SK-N-SH (cell line): ENCODE measurements at regions not wholly inside any gene's neighbourhood (a gene's known extent, or its start where the extent isn't known, plus 50 kb on each side); places are given as distances from the start of the nearest gene placed in this dataset.

Experiments used
- CTCF ChIA-PET: fragments of 300-600, 350-600 bp; formaldehyde crosslinking; extraction: SDS; loops from one replicate; lab custom pipeline; 2021; lab: Yijun Ruan, JAX
- POLR2A ChIA-PET: fragments of 350-600 bp; sonication (Branson Sonifier 250); formaldehyde crosslinking; extraction: SDS; loops from one replicate; lab custom pipeline; 2020; ENCODE audit warnings: antibody characterized with exemption, inconsistent platforms; lab: Yijun Ruan, JAX
- DNase-seq: peaks from one replicate; pipeline ENCODE4 v3.0.0; 2012
- H2AFZ ChIP-seq: fragments of 200-600 bp; sonication (generic); 2 replicates; pipeline ENCODE4 v1.8.1; 2016; ENCODE audit warnings: antibody characterized with exemption, mild to moderate bottlenecking, low read depth
- H3F3A ChIP-seq: fragments of 200-600 bp; sonication (generic); replicated peaks from 2 replicates; pipeline ENCODE3; 2016; ENCODE audit warnings: antibody characterized with exemption, mild to moderate bottlenecking; ENCODE audit not compliant: insufficient read depth
- H3K27ac ChIP-seq, 2 experiments: fragments of 200-500 bp in 1 of 2; fragments of 200-600 bp in 1 of 2; sonication (Bioruptor generic) in 1 of 2; sonication (generic), shearing (Covaris generic) in 1 of 2; 2 replicates each; pipeline versions ENCODE4 v1.5.1 to v1.6.1; 2014 to 2016; ENCODE audit warnings: low read depth in 2 of 2, inconsistent platforms in 1 of 2, low read length in 1 of 2, mild to moderate bottlenecking in 1 of 2, mixed read lengths in 1 of 2
- H3K27me3 ChIP-seq: fragments of 200-600 bp; sonication (generic), shearing (Covaris generic); 2 replicates; pipeline ENCODE4 v1.6.1; 2016; ENCODE audit warnings: mixed run types; ENCODE audit not compliant: insufficient read depth
- H3K36me3 ChIP-seq, 2 experiments: fragments of 200-500 bp in 1 of 2; fragments of 200-600 bp in 1 of 2; sonication (Bioruptor generic) in 1 of 2; sonication (generic) in 1 of 2; replicated peaks in 1 of 2; 2 replicates each; pipeline versions ENCODE3 to v1.5.1; 2014 to 2016; ENCODE audit warnings: low read length in 1 of 2, mild to moderate bottlenecking in 1 of 2; ENCODE audit not compliant: insufficient read depth in 2 of 2, control insufficient read depth in 1 of 2
- H3K4me1 ChIP-seq, 2 experiments: fragments of 200-500 bp in 1 of 2; fragments of 200-600 bp in 1 of 2; sonication (Bioruptor generic) in 1 of 2; sonication (generic), shearing (Covaris generic) in 1 of 2; 2 replicates each; pipeline versions ENCODE4 v1.5.1 to v1.6.1; 2014 to 2016; ENCODE audit warnings: low read depth in 1 of 2, low read length in 1 of 2, mixed run types in 1 of 2; ENCODE audit not compliant: insufficient read depth in 2 of 2, control insufficient read depth in 1 of 2
- H3K4me2 ChIP-seq: fragments of 200-600 bp; sonication (generic), shearing (Covaris generic); 2 replicates; pipeline ENCODE4 v1.6.1; 2017; ENCODE audit warnings: mixed run types
- H3K4me3 ChIP-seq, 2 experiments: fragments of 200-500 bp in 1 of 2; fragments of 200-600 bp in 1 of 2; sonication (Bioruptor generic) in 1 of 2; sonication (generic), shearing (Covaris generic) in 1 of 2; 2 replicates each; pipeline versions ENCODE4 v1.5.1 to v1.8.1; 2014 to 2016; ENCODE audit warnings: low read depth in 2 of 2, inconsistent platforms in 1 of 2, low read length in 1 of 2, mild to moderate bottlenecking in 1 of 2, mixed read lengths in 1 of 2, moderate library complexity in 1 of 2
- H3K79me2 ChIP-seq: fragments of 200-600 bp; sonication (generic); 2 replicates; pipeline ENCODE4 v1.8.1; 2017; ENCODE audit warnings: mild to moderate bottlenecking; ENCODE audit not compliant: insufficient read depth
- H3K9ac ChIP-seq: fragments of 200-600 bp; sonication (generic); 2 replicates; pipeline ENCODE4 v1.6.1; 2017; ENCODE audit warnings: mixed run types
- H3K9me2 ChIP-seq: fragments of 200-600 bp; sonication (generic); 2 replicates; pipeline ENCODE4 v1.6.1; 2017; ENCODE audit warnings: mixed run types
- H3K9me3 ChIP-seq: fragments of 200-600 bp; sonication (generic); 2 replicates; pipeline ENCODE4 v1.6.1; 2017; ENCODE audit warnings: mixed run types, mild to moderate bottlenecking, moderate library complexity
- H4K20me1 ChIP-seq: fragments of 200-600 bp; sonication (generic); 2 replicates; pipeline ENCODE4 v1.6.1; 2017; ENCODE audit warnings: mild to moderate bottlenecking, mixed run types; ENCODE audit not compliant: insufficient read depth
- CHD2 ChIP-seq: fragments of 150-350 bp; IDR thresholded peaks from 2 replicates; pipeline ENCODE4 v1.6.1; 2018; ENCODE audit warnings: low read length; ENCODE audit not compliant: partially characterized antibody
- CTCF ChIP-seq: fragments of 200-600 bp; sonication (generic); IDR thresholded peaks from 2 replicates; pipeline ENCODE4 v1.6.1; 2017; ENCODE audit warnings: antibody characterized with exemption, mild to moderate bottlenecking, moderate library complexity
- ELF1 ChIP-seq: IDR thresholded peaks from 2 replicates; pipeline ENCODE4 v1.4.0; 2012
- EP300 ChIP-seq, 2 experiments: IDR thresholded peaks; 2 replicates each; pipeline versions ENCODE4 v1.4.0 to v1.6.1; 2012; ENCODE audit warnings: borderline replicate concordance in 1 of 2, low read depth in 1 of 2, low read length in 1 of 2
- FOSL2 ChIP-seq: IDR thresholded peaks from 2 replicates; pipeline ENCODE4 v1.4.0; 2012; ENCODE audit warnings: low read depth, mild to moderate bottlenecking, moderate library complexity, borderline replicate concordance
- FOXJ3 ChIP-seq: sonication (generic); formaldehyde crosslinking; IDR thresholded peaks from 2 replicates; pipeline ENCODE4 v1.5.1; 2020; ENCODE audit warnings: mild to moderate bottlenecking, missing genetic modification reagents
- FOXM1 ChIP-seq: IDR thresholded peaks from 2 replicates; pipeline ENCODE4 v1.4.0; 2012; ENCODE audit warnings: low read depth, mild to moderate bottlenecking
- GABPA ChIP-seq: IDR thresholded peaks from 2 replicates; pipeline ENCODE4 v1.4.0; 2012; ENCODE audit warnings: low read depth, mild to moderate bottlenecking
- GATA2 ChIP-seq: sonication (generic); formaldehyde crosslinking; IDR thresholded peaks from 2 replicates; pipeline ENCODE4 v1.5.0; 2020; ENCODE audit warnings: mild to moderate bottlenecking, missing genetic modification reagents
- MXI1 ChIP-seq: IDR thresholded peaks from 2 replicates; pipeline ENCODE4 v1.6.1; 2012; ENCODE audit warnings: mild to moderate bottlenecking, low read depth, low read length, improper control_type of control experiment
- RAD21 ChIP-seq: IDR thresholded peaks from 2 replicates; pipeline ENCODE4 v1.6.1; 2012; ENCODE audit warnings: mild to moderate bottlenecking, low read length
- RCOR1 ChIP-seq: fragments of 150-350 bp; IDR thresholded peaks from 2 replicates; pipeline ENCODE4 v1.6.1; 2017; ENCODE audit warnings: antibody characterized with exemption, low read length
- RFX5 ChIP-seq: IDR thresholded peaks from 2 replicates; pipeline ENCODE4 v1.6.1; 2012; ENCODE audit warnings: mild to moderate bottlenecking, improper control_type of control experiment, low read length
- SIN3A ChIP-seq: IDR thresholded peaks from 2 replicates; pipeline ENCODE4 v1.6.1; 2012; ENCODE audit warnings: low read depth, mild to moderate bottlenecking, low read length, moderate library complexity, borderline replicate concordance
- SMC3 ChIP-seq: IDR thresholded peaks from 2 replicates; pipeline ENCODE4 v1.6.1; 2012; ENCODE audit warnings: low read depth, low read length, improper control_type of control experiment
- TAF1 ChIP-seq: IDR thresholded peaks from 2 replicates; pipeline ENCODE4 v1.6.1; 2012; ENCODE audit warnings: low read depth, mild to moderate bottlenecking, low read length, moderate library complexity, borderline replicate concordance
- TEAD4 ChIP-seq: IDR thresholded peaks from 2 replicates; pipeline ENCODE4 v1.4.0; 2012; ENCODE audit warnings: mild to moderate bottlenecking, borderline replicate concordance; ENCODE audit not compliant: insufficient read depth
- YY1 ChIP-seq: IDR thresholded peaks from 2 replicates; pipeline ENCODE4 v1.4.0; 2012; ENCODE audit warnings: low read depth, mild to moderate bottlenecking
- WGBS: methylation state at CpG from one replicate; pipeline ENCODE4 v1.1.6; 2017; ENCODE audit warnings: low lambda C conversion rate; 5-methylcytosine and 5-hydroxymethylcytosine counted together
- TF ChIP-seq, protein P1 (sequence below): IDR thresholded peaks from 2 replicates; pipeline ENCODE4 v1.4.0; 2012; ENCODE audit warnings: low read depth, borderline replicate concordance
- TF ChIP-seq, protein P2 (sequence below): IDR thresholded peaks from 2 replicates; pipeline ENCODE4; 2012
- TF ChIP-seq, protein P3 (sequence below): fragments of 150-350 bp; IDR thresholded peaks from 2 replicates; pipeline ENCODE4 v1.6.1; 2016; ENCODE audit warnings: mild to moderate bottlenecking, low read depth, low read length

DNA sequence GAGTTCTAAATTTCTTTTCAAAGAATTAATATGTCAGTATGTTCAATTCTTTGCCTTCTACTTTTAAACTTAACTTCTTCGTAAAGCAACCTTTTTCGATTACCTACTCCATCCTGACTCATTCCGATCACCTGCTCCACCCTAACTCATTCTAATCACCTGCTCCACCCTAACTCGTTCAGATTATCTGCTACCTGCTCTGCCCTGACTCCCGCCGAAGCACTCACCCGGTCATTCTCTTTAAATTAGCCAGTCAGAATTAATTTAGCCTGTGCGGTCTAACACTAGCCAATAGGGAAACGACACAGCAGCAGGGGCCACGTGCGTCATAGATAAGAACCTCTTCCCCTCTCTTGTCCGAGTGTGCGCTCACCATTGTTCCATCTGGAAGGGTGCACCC lies 60.1 kb upstream of the SH3RF1 start:
- no peaks in the 10 kb centered on the region for H3F3A ChIP-seq
- 82% methylated on average over 13 of the region's 13 CpGs for WGBS
- no peak overlapping the region for H3K27ac ChIP-seq
- H3K9me3 ChIP-seq, result no peaks in the 10 kb centered on the region
- ChIA-PET CTCF (no interaction called here), POLR2A (no interaction called here)
- no peaks in the 10 kb centered on the region for H3K27me3 ChIP-seq
- H4K20me1 ChIP-seq, result no peaks in the 10 kb centered on the region
- DNase-seq, result no peak
- no peak overlapping the region for H3K4me3 ChIP-seq
- no peaks in the 10 kb centered on the region for H3K79me2 ChIP-seq
- H3K4me2 ChIP-seq, result no peak overlapping the region
- no peaks in the 10 kb centered on the region for H3K9me2 ChIP-seq
- H3K36me3 ChIP-seq, result no peaks in the 10 kb centered on the region
- no peaks in the 10 kb centered on the region for H3K4me1 ChIP-seq
- TF ChIP-seq MXI1 (no peak), CTCF (no peak), CHD2 (no peak), SMC3 (no peak), TAF1 (no peak), FOSL2 (no peak)
- no peak overlapping the region for H3K9ac ChIP-seq
- H2AFZ ChIP-seq, result no peak overlapping the region

DNA sequence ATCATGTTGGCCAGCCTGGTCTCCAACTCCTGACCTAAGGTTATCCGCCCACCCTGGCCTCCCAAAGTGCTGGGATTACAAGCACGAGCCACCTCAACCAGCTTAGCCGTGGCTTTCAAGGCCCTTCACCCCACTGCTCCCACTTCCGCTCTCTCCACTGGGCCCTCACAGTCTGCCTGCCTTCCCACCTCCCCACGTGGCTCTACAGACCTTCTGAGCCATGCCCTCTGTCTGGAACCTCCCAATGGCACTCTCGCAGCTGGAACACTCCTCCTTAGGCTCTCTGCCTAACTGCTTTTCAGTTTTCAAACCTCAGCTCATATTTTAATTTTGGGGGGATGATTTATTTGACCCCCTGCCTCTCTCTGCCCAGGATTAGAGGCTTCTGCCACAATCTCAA lies 59.3 kb upstream of the SH3RF1 start:
- no peaks in the 10 kb centered on the region for H3K4me1 ChIP-seq
- no peaks in the 10 kb centered on the region for H4K20me1 ChIP-seq
- no peak overlapping the region for H3K4me3 ChIP-seq
- TF ChIP-seq, protein P1, sequence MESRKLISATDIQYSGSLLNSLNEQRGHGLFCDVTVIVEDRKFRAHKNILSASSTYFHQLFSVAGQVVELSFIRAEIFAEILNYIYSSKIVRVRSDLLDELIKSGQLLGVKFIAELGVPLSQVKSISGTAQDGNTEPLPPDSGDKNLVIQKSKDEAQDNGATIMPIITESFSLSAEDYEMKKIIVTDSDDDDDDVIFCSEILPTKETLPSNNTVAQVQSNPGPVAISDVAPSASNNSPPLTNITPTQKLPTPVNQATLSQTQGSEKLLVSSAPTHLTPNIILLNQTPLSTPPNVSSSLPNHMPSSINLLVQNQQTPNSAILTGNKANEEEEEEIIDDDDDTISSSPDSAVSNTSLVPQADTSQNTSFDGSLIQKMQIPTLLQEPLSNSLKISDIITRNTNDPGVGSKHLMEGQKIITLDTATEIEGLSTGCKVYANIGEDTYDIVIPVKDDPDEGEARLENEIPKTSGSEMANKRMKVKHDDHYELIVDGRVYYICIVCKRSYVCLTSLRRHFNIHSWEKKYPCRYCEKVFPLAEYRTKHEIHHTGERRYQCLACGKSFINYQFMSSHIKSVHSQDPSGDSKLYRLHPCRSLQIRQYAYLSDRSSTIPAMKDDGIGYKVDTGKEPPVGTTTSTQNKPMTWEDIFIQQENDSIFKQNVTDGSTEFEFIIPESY, result no peak
- no peak for TF ChIP-seq ELF1
- no peak for TF ChIP-seq RAD21
- TF ChIP-seq EP300 (IDR thresholded peaks at IDR 0.05; ENCODE audit: borderline replicate concordance in 1 of 2, low read depth in 1 of 2, low read length in 1 of 2), result no peak
- TF ChIP-seq CTCF, result no peak
- TF ChIP-seq FOXJ3 (CRISPR knock-in tag), result no peak
- no peak for TF ChIP-seq FOXM1
- no peak for TF ChIP-seq GABPA
- TF ChIP-seq TEAD4, result no peak
- TF ChIP-seq RCOR1, result no peak
- TF ChIP-seq FOSL2, result no peak
- no peak for TF ChIP-seq RFX5
- no peak for TF ChIP-seq YY1
- TF ChIP-seq, protein P2, sequence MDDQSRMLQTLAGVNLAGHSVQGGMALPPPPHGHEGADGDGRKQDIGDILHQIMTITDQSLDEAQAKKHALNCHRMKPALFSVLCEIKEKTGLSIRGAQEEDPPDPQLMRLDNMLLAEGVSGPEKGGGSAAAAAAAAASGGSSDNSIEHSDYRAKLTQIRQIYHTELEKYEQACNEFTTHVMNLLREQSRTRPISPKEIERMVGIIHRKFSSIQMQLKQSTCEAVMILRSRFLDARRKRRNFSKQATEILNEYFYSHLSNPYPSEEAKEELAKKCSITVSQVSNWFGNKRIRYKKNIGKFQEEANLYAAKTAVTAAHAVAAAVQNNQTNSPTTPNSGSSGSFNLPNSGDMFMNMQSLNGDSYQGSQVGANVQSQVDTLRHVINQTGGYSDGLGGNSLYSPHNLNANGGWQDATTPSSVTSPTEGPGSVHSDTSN, result no peak
- TF ChIP-seq GATA2 (CRISPR knock-in tag), result no peak
- TF ChIP-seq, protein P3, sequence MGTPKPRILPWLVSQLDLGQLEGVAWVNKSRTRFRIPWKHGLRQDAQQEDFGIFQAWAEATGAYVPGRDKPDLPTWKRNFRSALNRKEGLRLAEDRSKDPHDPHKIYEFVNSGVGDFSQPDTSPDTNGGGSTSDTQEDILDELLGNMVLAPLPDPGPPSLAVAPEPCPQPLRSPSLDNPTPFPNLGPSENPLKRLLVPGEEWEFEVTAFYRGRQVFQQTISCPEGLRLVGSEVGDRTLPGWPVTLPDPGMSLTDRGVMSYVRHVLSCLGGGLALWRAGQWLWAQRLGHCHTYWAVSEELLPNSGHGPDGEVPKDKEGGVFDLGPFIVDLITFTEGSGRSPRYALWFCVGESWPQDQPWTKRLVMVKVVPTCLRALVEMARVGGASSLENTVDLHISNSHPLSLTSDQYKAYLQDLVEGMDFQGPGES, result no peak
- TF ChIP-seq SIN3A, result no peak
- H2AFZ ChIP-seq, result no peak overlapping the region
- H3K4me2 ChIP-seq, result no peak overlapping the region
- POLR2A ChIA-PET, result no interaction called here
- DNase-seq, result no peak
- no peaks in the 10 kb centered on the region for H3K79me2 ChIP-seq
- H3K27me3 ChIP-seq, result no peaks in the 10 kb centered on the region
- H3K9me3 ChIP-seq, result no peaks in the 10 kb centered on the region
- 76% methylated on average over 6 of the region's 6 CpGs for WGBS
- H3K36me3 ChIP-seq, result no peaks in the 10 kb centered on the region
- CTCF ChIA-PET, result no interaction called here
- no peak overlapping the region for H3K9ac ChIP-seq
- H3K27ac ChIP-seq, result no peak overlapping the region
- H3F3A ChIP-seq, result no peaks in the 10 kb centered on the region
- H3K9me2 ChIP-seq, result no peaks in the 10 kb centered on the region
